Esophagus muscularis mucosa (tissue), 4 donors: ENCODE measurements at regions not wholly inside any gene's neighbourhood (a gene's known extent, or its start where the extent isn't known, plus 50 kb on each side); places are given as distances from the start of the nearest gene placed in this dataset.

Source experiments
- DNase-seq: peaks from one replicate; pipeline ENCODE4 v3.0.0-alpha.2; 2017; ENCODE audit errors: extremely low spot score
- H3K27ac ChIP-seq, 4 donors: fragments of 200-600 bp; sonication (generic); replicated peaks in 1 of 4; 1 replicate in 3 of 4; 2 replicates in 1 of 4; pipeline ENCODE4 v1.5.1; 2016 to 2019; ENCODE audit warnings: mild to moderate bottlenecking in 1 of 4
- H3K27me3 ChIP-seq, 4 donors: fragments of 200-600 bp; sonication (generic); one replicate each; pipeline versions ENCODE4 v1.5.1 to v1.6.0; 2016 to 2019
- H3K36me3 ChIP-seq, 4 donors: fragments of 200-600 bp; sonication (generic); one replicate each; pipeline ENCODE4 v1.5.1; 2016 to 2019
- H3K4me1 ChIP-seq, 4 donors: fragments of 200-600 bp; sonication (generic); one replicate each; pipeline ENCODE4 v1.5.1; 2016 to 2019
- H3K4me3 ChIP-seq, 4 donors: fragments of 200-600 bp; sonication (generic); 1 replicate in 2 of 4; 2 replicates in 2 of 4; pipeline ENCODE4 v1.5.1; 2016 to 2019; ENCODE audit warnings: mild to moderate bottlenecking in 4 of 4, moderate library complexity in 1 of 4
- H3K9me3 ChIP-seq, 4 donors: fragments of 200-600 bp; sonication (generic); 1 replicate in 3 of 4; 2 replicates in 1 of 4; pipeline ENCODE4 v1.5.1; 2016 to 2019
- CTCF ChIP-seq, 3 experiments: fragments of 200-600 bp in 2 of 3; fragments of 450-650 bp in 1 of 3; sonication (generic) in 2 of 3; IDR thresholded peaks; one replicate each; pipeline ENCODE4 v1.5.1; 2017 to 2019; ENCODE audit warnings: antibody characterized with exemption in 3 of 3, mild to moderate bottlenecking in 2 of 3, moderate library complexity in 1 of 3
- EP300 ChIP-seq: sonication (generic); formaldehyde crosslinking; IDR thresholded peaks from one replicate; pipeline ENCODE4 v1.6.1; 2017; ENCODE audit warnings: antibody characterized with exemption
- POLR2A ChIP-seq: fragments of 450-650 bp; IDR thresholded peaks from one replicate; pipeline ENCODE4 v1.6.1; 2017; ENCODE audit warnings: antibody characterized with exemption, moderate library complexity, mild to moderate bottlenecking, low read depth
- POLR2AphosphoS5 ChIP-seq, 2 donors: sonication (generic); formaldehyde crosslinking; IDR thresholded peaks; one replicate each; pipeline ENCODE4 v1.6.1; 2017; ENCODE audit warnings: antibody characterized with exemption in 2 of 2
- WGBS: methylation state at CpG from one replicate; pipeline ENCODE4 v1.1.5; 2018; 5-methylcytosine and 5-hydroxymethylcytosine counted together
- intact Hi-C: fragments of 100-400 bp; cut with DNase I; formaldehyde crosslinking; loops from one replicate; pipeline ENCODE4 v1.15.1; 2023

GRCh38 chr7:156118248-156118645, 306.0 kb upstream of the SHH start:
- no peak overlapping the region for H3K4me3 ChIP-seq
- no peaks in the 10 kb centered on the region for H3K4me1 ChIP-seq
- intact Hi-C loops: no loop called here
- H3K27ac ChIP-seq: no peak overlapping the region
- 66% methylated on average over 6 of the region's 6 CpGs for WGBS
- peaks cover 0 to 12% (median 0%) of the 10 kb centered on the region in 4 donors for H3K27me3 ChIP-seq
- no peak for DNase-seq
- H3K9me3 ChIP-seq: no peaks in the 10 kb centered on the region
- H3K36me3 ChIP-seq: no peaks in the 10 kb centered on the region
- TF ChIP-seq EP300 (no peak), POLR2AphosphoS5 (IDR thresholded peaks at IDR 0.05) (no peak), CTCF (IDR thresholded peaks at IDR 0.05) (no peak), POLR2A (no peak)

- no peaks in the 10 kb centered on the region for H3K4me1 ChIP-seq
- H3K9me3 ChIP-seq: no peaks in the 10 kb centered on the region
- 78% methylated on average over 8 of the region's 8 CpGs for WGBS
- H3K27ac ChIP-seq: no peak overlapping the region
- TF ChIP-seq EP300 (no peak), POLR2A (no peak), POLR2AphosphoS5 (IDR thresholded peaks at IDR 0.05) (no peak), CTCF (IDR thresholded peaks at IDR 0.05) (no peak)
- DNase-seq: no peak
- no peak overlapping the region for H3K4me3 ChIP-seq
- intact Hi-C loops: no loop called here
- H3K36me3 ChIP-seq: no peaks in the 10 kb centered on the region
- H3K27me3 ChIP-seq: peaks cover 0 to 12% (median 0%) of the 10 kb centered on the region in 4 donors
These were observed 305.4 kb upstream of the SHH start for GRCh38 chr7:156117542-156118247.

- Histone ChIP-seq H3K27ac (no peak overlapping the region), H3K4me1 (no peaks in the 10 kb centered on the region), H3K36me3 (no peaks in the 10 kb centered on the region), H3K4me3 (no peak overlapping the region), H3K9me3 (no peaks in the 10 kb centered on the region), H3K27me3 (peaks cover 0 to 9% (median 0%) of the 10 kb centered on the region in 4 donors)
- no peak for DNase-seq
- 73% methylated on average over 12 of the region's 12 CpGs for WGBS
- TF ChIP-seq POLR2A (no peak), POLR2AphosphoS5 (IDR thresholded peaks at IDR 0.05) (no peak), EP300 (no peak), CTCF (IDR thresholded peaks at IDR 0.05) (no peak)
- intact Hi-C loops: no loop called here
These were observed 304.4 kb upstream of the SHH start for GRCh38 chr7:156116514-156117215.

- Histone ChIP-seq H3K4me1 (no peaks in the 10 kb centered on the region), H3K27me3 (peaks cover 0 to 5% (median 0%) of the 10 kb centered on the region in 4 donors), H3K9me3 (no peaks in the 10 kb centered on the region), H3K27ac (no peak overlapping the region), H3K4me3 (no peak overlapping the region), H3K36me3 (no peaks in the 10 kb centered on the region)
- no peak for TF ChIP-seq EP300
- no peak for TF ChIP-seq POLR2A
- no peak for TF ChIP-seq POLR2AphosphoS5 (IDR thresholded peaks at IDR 0.05)
- TF ChIP-seq CTCF (IDR thresholded peaks at IDR 0.05): no peak
- 90% methylated on average over 9 of the region's 9 CpGs for WGBS
- intact Hi-C loops: no loop called here
- no peak for DNase-seq
These were observed 303.3 kb upstream of the SHH start for GRCh38 chr7:156115582-156115981.
